ENCODE measurements at regions not wholly inside any gene's neighbourhood (a gene's known extent, or its start where the extent isn't known, plus 50 kb on each side); places are given as distances from the start of the nearest gene placed in this dataset.
"Not testable (repeated sequence)": the region's sequence is repeated elsewhere in the genome, so short reads cannot be mapped to it uniquely, and the experiment has no call there.

- DNase-seq (ENCODE audit: low spot score), result no peak
- Histone ChIP-seq H3K9me3 (no peaks in the 10 kb centered on the region), H3K4me3 (no peak overlapping the region), H3K27ac (no peak overlapping the region), H3K27me3 (no peaks in the 10 kb centered on the region), H3K36me3 (no peaks in the 10 kb centered on the region), H3K4me1 (no peaks in the 10 kb centered on the region)
- no peak for TF ChIP-seq CTCF (IDR thresholded peaks at IDR 0.05)
These were observed 362.6 kb upstream of the CHORDC1 start for GRCh38 chr11:90585491-90585890.

- not testable (repeated sequence) for DNase-seq (ENCODE audit: low spot score); H3K27me3 ChIP-seq; H3K36me3 ChIP-seq; H3K27ac ChIP-seq; H3K9me3 ChIP-seq; H3K4me3 ChIP-seq; H3K4me1 ChIP-seq
These were observed 360.1 kb upstream of the CHORDC1 start for GRCh38 chr11:90582999-90583398.

GRCh38 chr11:90564531-90564930 is 341.7 kb upstream of the CHORDC1 start:
- H3K36me3 ChIP-seq, result no peaks in the 10 kb centered on the region
- no peaks in the 10 kb centered on the region for H3K27me3 ChIP-seq
- H3K27ac ChIP-seq, result no peak overlapping the region
- H3K4me1 ChIP-seq, result no peaks in the 10 kb centered on the region
- DNase-seq (ENCODE audit: low spot score), result no peak
- peaks cover 0 to 7% of the 10 kb centered on the region in 2 donors for H3K9me3 ChIP-seq
- TF ChIP-seq CTCF (IDR thresholded peaks at IDR 0.05), result no peak
- H3K4me3 ChIP-seq, result no peak overlapping the region

- Histone ChIP-seq H3K9me3 (peaks cover 0 to 14% of the 10 kb centered on the region in 2 donors), H3K4me1 (no peaks in the 10 kb centered on the region), H3K4me3 (no peak overlapping the region), H3K27me3 (no peaks in the 10 kb centered on the region), H3K27ac (no peak overlapping the region), H3K36me3 (no peaks in the 10 kb centered on the region)
- DNase-seq (ENCODE audit: low spot score), result no peak
- no peak for TF ChIP-seq CTCF (IDR thresholded peaks at IDR 0.05)
These were observed 335.5 kb upstream of the CHORDC1 start for GRCh38 chr11:90558328-90558865.

GRCh38 chr11:90556606-90557005 is 333.8 kb upstream of the CHORDC1 start:
- no peaks in the 10 kb centered on the region for H3K36me3 ChIP-seq
- TF ChIP-seq CTCF (IDR thresholded peaks at IDR 0.05), result no peak
- no peaks in the 10 kb centered on the region for H3K4me1 ChIP-seq
- H3K4me3 ChIP-seq, result no peak overlapping the region
- peaks cover 0 to 14% of the 10 kb centered on the region in 2 donors for H3K9me3 ChIP-seq
- DNase-seq (ENCODE audit: low spot score), result no peak
- H3K27me3 ChIP-seq, result no peaks in the 10 kb centered on the region
- no peak overlapping the region for H3K27ac ChIP-seq

GRCh38 chr11:90556026-90556425 is 333.2 kb upstream of the CHORDC1 start:
- no peak overlapping the region for H3K4me3 ChIP-seq
- H3K36me3 ChIP-seq, result no peaks in the 10 kb centered on the region
- H3K27me3 ChIP-seq, result no peaks in the 10 kb centered on the region
- no peak for DNase-seq (ENCODE audit: low spot score)
- no peaks in the 10 kb centered on the region for H3K4me1 ChIP-seq
- no peak overlapping the region for H3K27ac ChIP-seq
- no peak for TF ChIP-seq CTCF (IDR thresholded peaks at IDR 0.05)
- H3K9me3 ChIP-seq, result peaks cover 0 to 14% of the 10 kb centered on the region in 2 donors

All from right atrium auricular region (tissue), 2 donors.